SU-DHL-6 (cell line): ENCODE measurements at regions not wholly inside any gene's neighbourhood (a gene's known extent, or its start where the extent isn't known, plus 50 kb on each side); places are given as distances from the start of the nearest gene placed in this dataset.

Source experiments
- H2AFZ ChIP-seq: fragments of 200-600 bp; sonication (generic); 2 replicates; pipeline ENCODE4 v1.6.1; 2014; ENCODE audit warnings: low read depth, mild to moderate bottlenecking, moderate library complexity, mixed read lengths, antibody characterized with exemption, low read length; ENCODE audit not compliant: severe bottlenecking
- H3F3A ChIP-seq: fragments of 200-600 bp; shearing (Covaris generic); 2 replicates; pipeline ENCODE4 v1.6.0; 2016; ENCODE audit warnings: antibody characterized with exemption, mild to moderate bottlenecking; ENCODE audit not compliant: insufficient read depth
- H3K27ac ChIP-seq: fragments of 200-600 bp; sonication (generic); 2 replicates; pipeline ENCODE4 v1.5.1; 2016; ENCODE audit warnings: low read depth, mild to moderate bottlenecking, low read length, moderate library complexity, mixed read lengths
- H3K27me3 ChIP-seq: fragments of 200-600 bp; sonication (generic), shearing (Covaris generic); 2 replicates; pipeline ENCODE4 v1.6.0; 2014; ENCODE audit warnings: mild to moderate bottlenecking, low read length
- H3K36me3 ChIP-seq: fragments of 200-600 bp; sonication (generic); 2 replicates; pipeline ENCODE4 v1.6.1; 2014; ENCODE audit warnings: mild to moderate bottlenecking, low read length, mixed read lengths
- H3K4me2 ChIP-seq: fragments of 300-600, 200-600 bp; shearing (Covaris generic), sonication (generic); 2 replicates; pipeline ENCODE4 v1.6.0; 2014; ENCODE audit warnings: low read length, low read depth, mild to moderate bottlenecking; ENCODE audit not compliant: poor library complexity, severe bottlenecking
- H3K4me3 ChIP-seq: fragments of 200-600 bp; sonication (generic); 2 replicates; pipeline ENCODE4 v1.5.1; 2014; ENCODE audit warnings: antibody characterized with exemption, low read length, mild to moderate bottlenecking, mixed read lengths; ENCODE audit not compliant: insufficient read depth, poor library complexity, severe bottlenecking
- H3K79me2 ChIP-seq: fragments of 200-600 bp; sonication (generic); 2 replicates; pipeline ENCODE4 v1.6.1; 2014; ENCODE audit warnings: mild to moderate bottlenecking, low read length, moderate library complexity; ENCODE audit not compliant: insufficient read depth
- H3K9ac ChIP-seq: fragments of 200-600 bp; sonication (generic); 2 replicates; pipeline ENCODE4 v1.7.0; 2014; ENCODE audit warnings: mild to moderate bottlenecking, low read length
- H3K9me2 ChIP-seq: fragments of 200-600 bp; sonication (generic); replicated peaks from 2 replicates; pipeline ENCODE4 v1.6.1; 2014; ENCODE audit warnings: low read length; ENCODE audit not compliant: insufficient read depth
- H3K9me3 ChIP-seq: fragments of 200-600 bp; sonication (generic); 2 replicates; pipeline ENCODE4 v1.6.1; 2014; ENCODE audit warnings: low read length, mixed read lengths; ENCODE audit not compliant: insufficient read depth
- H4K20me1 ChIP-seq: fragments of 200-600 bp; sonication (generic); 2 replicates; pipeline ENCODE4 v1.6.1; 2014; ENCODE audit warnings: low read depth, mild to moderate bottlenecking, antibody characterized with exemption, low read length, moderate library complexity, mixed read lengths
- CTCF ChIP-seq: fragments of 200-600 bp; sonication (generic); IDR thresholded peaks from one replicate; pipeline ENCODE4 v1.5.1; 2017; ENCODE audit warnings: antibody characterized with exemption, mild to moderate bottlenecking, low read length, moderate library complexity; ENCODE audit not compliant: insufficient read depth, poor library complexity, severe bottlenecking
- EZH2phosphoT487 ChIP-seq: fragments of 200-600 bp; sonication (generic), shearing (Covaris generic); conservative IDR thresholded peaks from 2 replicates; pipeline ENCODE4 v1.6.1; 2018; ENCODE audit warnings: mild to moderate bottlenecking, antibody characterized with exemption, low read length, moderate library complexity, mixed read lengths

DNA sequence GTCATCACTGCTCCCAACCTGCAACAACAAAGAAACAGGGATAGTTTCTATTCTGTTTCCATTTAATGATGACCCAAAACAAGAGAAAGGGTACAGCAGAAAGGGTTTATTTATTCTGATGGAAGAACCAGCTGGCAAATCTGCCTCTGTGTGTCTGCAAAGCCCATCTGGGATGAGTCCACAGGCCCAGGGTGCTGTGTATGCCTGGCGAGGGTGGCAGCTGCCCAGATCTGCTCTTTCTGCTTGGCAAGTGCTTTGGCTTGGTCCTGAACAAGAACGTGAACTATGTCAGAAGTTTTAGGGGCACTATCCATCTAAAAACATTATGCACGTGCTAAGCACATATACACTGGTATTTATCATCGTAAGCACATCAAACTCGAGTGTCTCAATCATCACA lies 333.8 kb downstream of the CXCL12 start:
- Histone ChIP-seq H3K9me2 (no peaks in the 10 kb centered on the region), H3K27me3 (no peaks in the 10 kb centered on the region), H3K36me3 (no peaks in the 10 kb centered on the region), H3K27ac (no peak overlapping the region), H3K9ac (no peak overlapping the region), H4K20me1 (no peaks in the 10 kb centered on the region), H3F3A (no peaks in the 10 kb centered on the region), H3K9me3 (no peaks in the 10 kb centered on the region), H3K79me2 (no peaks in the 10 kb centered on the region), H2AFZ (no peak overlapping the region), H3K4me3 (no peak overlapping the region), H3K4me2 (no peak overlapping the region)
- TF ChIP-seq CTCF = no peak
- TF ChIP-seq EZH2phosphoT487 = no peak

GRCh38 chr10:44049301-44050015 lies 335.4 kb downstream of the CXCL12 start:
- no peak overlapping the region for H2AFZ ChIP-seq
- H3K79me2 ChIP-seq = no peaks in the 10 kb centered on the region
- H3K27ac ChIP-seq = no peak overlapping the region
- H3K9ac ChIP-seq = no peak overlapping the region
- no peaks in the 10 kb centered on the region for H3K9me2 ChIP-seq
- TF ChIP-seq CTCF = no peak
- H3F3A ChIP-seq = no peaks in the 10 kb centered on the region
- H3K27me3 ChIP-seq = no peaks in the 10 kb centered on the region
- H3K36me3 ChIP-seq = no peaks in the 10 kb centered on the region
- no peak overlapping the region for H3K4me3 ChIP-seq
- H3K9me3 ChIP-seq = no peaks in the 10 kb centered on the region
- H3K4me2 ChIP-seq = no peak overlapping the region
- no peaks in the 10 kb centered on the region for H4K20me1 ChIP-seq

DNA sequence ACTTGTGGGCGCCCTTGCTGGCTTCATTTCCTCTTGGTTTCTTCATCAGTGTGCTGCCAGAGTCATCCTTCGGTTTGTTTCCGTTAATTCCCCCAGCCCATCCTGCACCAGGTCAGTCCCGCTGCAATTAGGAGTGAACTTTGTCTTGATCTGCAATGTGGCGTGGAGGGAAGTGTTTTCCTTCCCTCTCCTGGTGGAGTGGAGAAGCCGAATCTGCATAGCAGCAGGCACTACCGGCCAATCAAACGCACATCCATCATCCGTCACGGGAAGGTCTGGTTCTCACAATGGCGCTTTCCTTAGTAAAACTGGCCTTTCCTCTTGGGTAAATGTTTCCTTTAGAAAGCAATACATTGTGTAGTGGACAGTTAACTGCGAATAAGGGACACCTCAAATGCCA lies 337.5 kb downstream of the CXCL12 start:
- Histone ChIP-seq H3K9me2 (no peaks in the 10 kb centered on the region), H3K4me3 (no peak overlapping the region), H4K20me1 (no peaks in the 10 kb centered on the region), H3K79me2 (no peaks in the 10 kb centered on the region), H2AFZ (no peak overlapping the region), H3K27ac (no peak overlapping the region), H3K9me3 (no peaks in the 10 kb centered on the region), H3K4me2 (no peak overlapping the region), H3K36me3 (no peaks in the 10 kb centered on the region), H3F3A (no peaks in the 10 kb centered on the region), H3K27me3 (no peaks in the 10 kb centered on the region), H3K9ac (no peak overlapping the region)
- TF ChIP-seq CTCF (no peak), EZH2phosphoT487 (no peak)
